SIG-M5 treated with dmso at 0.1 percent for 504 hours (cell line): ENCODE measurements at regions not wholly inside any gene's neighbourhood (a gene's known extent, or its start where the extent isn't known, plus 50 kb on each side); places are given as distances from the start of the nearest gene placed in this dataset.

Source experiments
- DNase-seq: peaks from one replicate; lab custom pipeline; 2025; ENCODE audit not compliant: unreplicated experiment; lab: John Stamatoyannopoulos, UW

GRCh38 chr22:22079404-22080148 is 97.0 kb upstream of the TOP3B start:
- no peak for DNase-seq

- DNase-seq, result no peak
These were observed 95.7 kb upstream of the TOP3B start for GRCh38 chr22:22078329-22078728.

- DNase-seq, result no peak
These were observed 94.5 kb upstream of the TOP3B start for GRCh38 chr22:22076932-22077703.

GRCh38 chr22:22076361-22076760 is 93.8 kb upstream of the TOP3B start:
- no peak for DNase-seq

GRCh38 chr22:22075382-22076163 is 93.0 kb upstream of the TOP3B start:
- DNase-seq, result no peak

- DNase-seq, result no peak
These were observed 92.2 kb upstream of the TOP3B start for GRCh38 chr22:22074634-22075381.

GRCh38 chr22:22073769-22074561 is 91.4 kb upstream of the TOP3B start:
- no peak for DNase-seq

GRCh38 chr22:22072169-22072836 is 89.7 kb upstream of the TOP3B start:
- no peak for DNase-seq

- DNase-seq, result no peak
These were observed 88.9 kb upstream of the TOP3B start for GRCh38 chr22:22071455-22071854.

- DNase-seq, result no peak
These were observed 87.8 kb upstream of the TOP3B start for GRCh38 chr22:22070371-22070824.

- no peak for DNase-seq
These were observed 87.1 kb upstream of the TOP3B start for GRCh38 chr22:22069450-22070370.

GRCh38 chr22:22068657-22069056 is 86.1 kb upstream of the TOP3B start:
- DNase-seq, result no peak

- DNase-seq, result no peak
These were observed 85.4 kb upstream of the TOP3B start for GRCh38 chr22:22068025-22068424.

GRCh38 chr22:22067192-22067591 is 84.6 kb upstream of the TOP3B start:
- no peak for DNase-seq

- DNase-seq, result no peak
These were observed 82.0 kb upstream of the TOP3B start for GRCh38 chr22:22064580-22064979.

GRCh38 chr22:22062306-22062793 is 79.8 kb upstream of the TOP3B start:
- DNase-seq, result no peak

- DNase-seq, result peak; percentile 97
These were observed 78.8 kb upstream of the TOP3B start for GRCh38 chr22:22061085-22062077.
